Smooth muscle cell (in vitro differentiated cells): ENCODE measurements at regions not wholly inside any gene's neighbourhood (a gene's known extent, or its start where the extent isn't known, plus 50 kb on each side); places are given as distances from the start of the nearest gene placed in this dataset.

ENCODE experiments used
- DNase-seq: peaks from one replicate; lab custom pipeline; 2025; ENCODE audit not compliant: unreplicated experiment; lab: John Stamatoyannopoulos, UW
- H2AFZ ChIP-seq: fragments of 200-600 bp; sonication (generic); 2 replicates; pipeline ENCODE4 v1.6.0; 2016; ENCODE audit warnings: antibody characterized with exemption, low read depth, mild to moderate bottlenecking
- H3F3A ChIP-seq: fragments of 200-600 bp; sonication (generic); 2 replicates; pipeline ENCODE4 v1.6.0; 2017; ENCODE audit warnings: antibody characterized with exemption, low read depth
- H3K27ac ChIP-seq: fragments of 200-600 bp; sonication (generic); 2 replicates; pipeline ENCODE4 v1.5.1; 2016; ENCODE audit warnings: low read depth, mild to moderate bottlenecking
- H3K27me3 ChIP-seq: fragments of 200-600 bp; sonication (generic); 2 replicates; pipeline ENCODE4 v1.6.1; 2016; ENCODE audit warnings: low read depth, mild to moderate bottlenecking
- H3K36me3 ChIP-seq: fragments of 200-600 bp; sonication (generic); 2 replicates; pipeline ENCODE4 v1.5.1; 2016; ENCODE audit warnings: low read depth
- H3K4me1 ChIP-seq: fragments of 200-600 bp; sonication (generic); 2 replicates; pipeline ENCODE4 v1.5.1; 2016; ENCODE audit warnings: low read depth
- H3K4me2 ChIP-seq: fragments of 200-600 bp; sonication (generic); 2 replicates; pipeline ENCODE4 v1.6.0; 2016; ENCODE audit warnings: mild to moderate bottlenecking
- H3K4me3 ChIP-seq: fragments of 200-600 bp; sonication (generic); 2 replicates; pipeline ENCODE4 v1.5.1; 2016; ENCODE audit warnings: mild to moderate bottlenecking
- H3K79me2 ChIP-seq: fragments of 200-600 bp; sonication (generic); 2 replicates; pipeline ENCODE4 v1.6.0; 2016; ENCODE audit warnings: low read depth, mild to moderate bottlenecking
- H3K9ac ChIP-seq: fragments of 200-600 bp; sonication (generic); 2 replicates; pipeline ENCODE4 v1.6.0; 2016; ENCODE audit warnings: low read depth
- H3K9me3 ChIP-seq: fragments of 200-600 bp; sonication (generic); replicated peaks from 2 replicates; pipeline ENCODE4 v1.5.1; 2016; ENCODE audit warnings: low read depth
- H4K20me1 ChIP-seq: fragments of 200-600 bp; sonication (generic); 2 replicates; pipeline ENCODE4 v1.6.0; 2016; ENCODE audit warnings: low read depth
- WGBS: methylation state at CpG from one replicate; pipeline ENCODE4 v1.1.7; 2016; ENCODE audit warnings: low lambda C conversion rate; 5-methylcytosine and 5-hydroxymethylcytosine counted together
- TF ChIP-seq, protein P1 (sequence below): fragments of 200-600 bp; sonication (generic); IDR thresholded peaks from 2 replicates; pipeline ENCODE4 v1.5.1; 2017; ENCODE audit warnings: borderline replicate concordance, mild to moderate bottlenecking, antibody characterized with exemption; ENCODE audit not compliant: insufficient read depth, poor library complexity, severe bottlenecking

DNA sequence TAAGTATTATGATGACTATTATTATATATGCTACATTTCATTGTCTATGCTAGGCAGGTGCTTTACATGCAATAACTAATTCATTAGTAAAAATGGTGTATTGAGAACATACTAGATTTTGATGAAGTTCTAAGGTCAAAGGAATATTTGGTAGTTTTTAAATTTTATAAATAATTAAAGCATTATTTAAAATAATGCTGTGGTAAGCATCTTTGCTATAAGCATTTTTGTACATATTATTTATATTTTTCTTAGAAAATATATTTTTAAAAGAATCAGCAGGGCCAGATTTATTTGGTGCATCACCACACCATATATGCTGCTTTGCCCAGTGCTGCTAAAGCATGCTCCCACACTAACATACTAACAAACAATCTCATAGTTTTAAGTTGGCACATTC, 517.9 kb downstream of the C6orf118 start:
- TF ChIP-seq, protein P1, sequence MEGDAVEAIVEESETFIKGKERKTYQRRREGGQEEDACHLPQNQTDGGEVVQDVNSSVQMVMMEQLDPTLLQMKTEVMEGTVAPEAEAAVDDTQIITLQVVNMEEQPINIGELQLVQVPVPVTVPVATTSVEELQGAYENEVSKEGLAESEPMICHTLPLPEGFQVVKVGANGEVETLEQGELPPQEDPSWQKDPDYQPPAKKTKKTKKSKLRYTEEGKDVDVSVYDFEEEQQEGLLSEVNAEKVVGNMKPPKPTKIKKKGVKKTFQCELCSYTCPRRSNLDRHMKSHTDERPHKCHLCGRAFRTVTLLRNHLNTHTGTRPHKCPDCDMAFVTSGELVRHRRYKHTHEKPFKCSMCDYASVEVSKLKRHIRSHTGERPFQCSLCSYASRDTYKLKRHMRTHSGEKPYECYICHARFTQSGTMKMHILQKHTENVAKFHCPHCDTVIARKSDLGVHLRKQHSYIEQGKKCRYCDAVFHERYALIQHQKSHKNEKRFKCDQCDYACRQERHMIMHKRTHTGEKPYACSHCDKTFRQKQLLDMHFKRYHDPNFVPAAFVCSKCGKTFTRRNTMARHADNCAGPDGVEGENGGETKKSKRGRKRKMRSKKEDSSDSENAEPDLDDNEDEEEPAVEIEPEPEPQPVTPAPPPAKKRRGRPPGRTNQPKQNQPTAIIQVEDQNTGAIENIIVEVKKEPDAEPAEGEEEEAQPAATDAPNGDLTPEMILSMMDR: no peak
- H3K4me2 ChIP-seq: no peak overlapping the region
- H3K9ac ChIP-seq: no peak overlapping the region
- no peak overlapping the region for H3K4me3 ChIP-seq
- no peaks in the 10 kb centered on the region for H3K4me1 ChIP-seq
- no peaks in the 10 kb centered on the region for H3K27me3 ChIP-seq
- H3K27ac ChIP-seq: no peak overlapping the region
- H3F3A ChIP-seq: no peaks in the 10 kb centered on the region
- H3K79me2 ChIP-seq: no peaks in the 10 kb centered on the region
- DNase-seq: no peak
- no peaks in the 10 kb centered on the region for H3K9me3 ChIP-seq
- no peak overlapping the region for H2AFZ ChIP-seq
- no peaks in the 10 kb centered on the region for H4K20me1 ChIP-seq
- H3K36me3 ChIP-seq: no peaks in the 10 kb centered on the region

DNA sequence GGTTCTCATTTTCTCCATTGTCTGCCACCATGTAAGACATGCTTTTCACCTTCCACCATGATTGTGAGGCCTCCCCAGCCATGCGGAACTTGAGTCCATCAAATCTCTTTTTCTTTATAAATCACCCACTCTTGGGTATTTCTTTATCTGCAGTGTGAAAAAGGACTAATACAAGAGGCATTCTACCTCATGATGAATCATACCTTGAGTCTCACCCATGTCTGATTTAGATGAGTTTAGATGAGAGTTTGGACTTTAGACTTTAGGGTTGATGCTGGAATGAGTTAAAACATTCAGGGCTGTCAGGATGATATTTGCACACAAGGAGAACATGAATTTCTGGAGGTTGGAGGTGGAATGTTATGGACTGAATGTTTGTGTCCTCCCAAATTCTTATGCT, 545.6 kb downstream of the C6orf118 start:
- Histone ChIP-seq H3K27ac (no peak overlapping the region), H3F3A (no peaks in the 10 kb centered on the region)

DNA sequence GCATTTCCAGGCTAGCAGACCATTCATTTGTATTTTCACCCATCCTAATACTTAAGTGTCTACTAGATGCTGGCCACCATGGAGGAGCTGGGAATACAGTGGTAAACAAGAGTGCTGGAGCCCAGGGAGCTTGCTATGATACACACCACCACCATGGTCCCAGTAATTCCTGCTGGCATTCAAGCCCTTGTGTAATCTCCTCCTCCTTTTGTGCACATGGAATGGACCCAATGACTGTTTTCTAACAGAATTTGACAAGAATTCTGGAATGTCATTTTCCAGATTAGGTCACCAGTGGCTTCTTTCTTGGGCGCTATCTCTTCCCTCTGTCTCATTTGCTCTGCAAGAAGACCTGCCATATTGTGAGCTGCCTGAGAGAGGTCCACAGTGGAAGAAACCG, 552.0 kb downstream of the C6orf118 start:
- Histone ChIP-seq H3K4me3 (no peak overlapping the region), H3K79me2 (no peaks in the 10 kb centered on the region), H3K4me1 (peaks cover 15% of the 10 kb centered on the region), H3K9me3 (no peaks in the 10 kb centered on the region), H3K27me3 (no peaks in the 10 kb centered on the region), H3K4me2 (no peak overlapping the region), H3K9ac (no peak overlapping the region), H3K36me3 (no peaks in the 10 kb centered on the region), H3F3A (peaks cover 3% of the 10 kb centered on the region), H3K27ac (no peak overlapping the region), H4K20me1 (no peaks in the 10 kb centered on the region), H2AFZ (no peak overlapping the region)
- no peak for DNase-seq
- TF ChIP-seq, protein P1: no peak
- 100% methylated on average over 2 of the region's 2 CpGs for WGBS

More for the DNA sequence above, 545.6 kb downstream of the C6orf118 start:
- Histone ChIP-seq H3K9me3 (no peaks in the 10 kb centered on the region), H3K4me3 (no peak overlapping the region), H4K20me1 (no peaks in the 10 kb centered on the region), H3K27me3 (no peaks in the 10 kb centered on the region), H3K4me1 (no peaks in the 10 kb centered on the region), H3K36me3 (no peaks in the 10 kb centered on the region), H3K4me2 (no peak overlapping the region), H3K9ac (no peak overlapping the region), H3K79me2 (no peaks in the 10 kb centered on the region), H2AFZ (no peak overlapping the region)
- TF ChIP-seq, protein P1: no peak
- WGBS: 100% methylated on average over 1 of the region's 1 CpG
- DNase-seq: no peak

DNA sequence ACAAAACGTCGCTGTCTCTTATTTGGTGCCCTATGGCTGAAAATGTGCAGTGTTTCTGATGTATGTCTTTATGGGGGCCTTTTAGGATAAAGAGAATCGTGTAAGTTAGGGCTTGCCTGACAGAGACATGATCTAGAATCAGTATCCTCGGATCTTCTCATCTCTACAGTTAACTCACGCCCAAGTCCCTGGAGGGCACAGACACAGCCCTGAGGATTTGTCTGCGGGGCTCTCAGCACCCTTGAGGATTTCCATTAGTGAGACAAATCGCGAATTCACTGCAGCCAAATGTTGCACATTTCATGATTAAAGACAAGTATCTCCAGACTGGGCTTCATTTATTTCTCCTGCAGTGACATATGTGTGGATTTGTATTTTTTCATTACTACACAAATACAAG, 552.7 kb downstream of the C6orf118 start:
- no peak overlapping the region for H3K9ac ChIP-seq
- WGBS: 44% methylated on average over 8 of the region's 8 CpGs

More for the DNA sequence above, 552.7 kb downstream of the C6orf118 start:
- no peak for DNase-seq
- H3K9me3 ChIP-seq: no peaks in the 10 kb centered on the region
- H3K27ac ChIP-seq: no peak overlapping the region
- no peaks in the 10 kb centered on the region for H3K79me2 ChIP-seq
- peaks cover 15% of the 10 kb centered on the region for H3K4me1 ChIP-seq
- H2AFZ ChIP-seq: no peak overlapping the region
- peaks cover 3% of the 10 kb centered on the region for H3F3A ChIP-seq
- H3K36me3 ChIP-seq: no peaks in the 10 kb centered on the region
- no peak overlapping the region for H3K4me3 ChIP-seq
- H3K27me3 ChIP-seq: no peaks in the 10 kb centered on the region
- no peak overlapping the region for H3K4me2 ChIP-seq
- TF ChIP-seq, protein P1: no peak
- H4K20me1 ChIP-seq: no peaks in the 10 kb centered on the region
